HEK293 (cell line): ENCODE measurements at regions not wholly inside any gene's neighbourhood (a gene's known extent, or its start where the extent isn't known, plus 50 kb on each side); places are given as distances from the start of the nearest gene placed in this dataset.

ENCODE experiments used
- CTCF ChIA-PET: fragments of 350-600 bp; formaldehyde crosslinking; extraction: SDS; loops from one replicate; lab custom pipeline; 2021; ENCODE audit warnings: antibody characterized with exemption; lab: Yijun Ruan, JAX
- POLR2A ChIA-PET: fragments of 300-600 bp; formaldehyde crosslinking; extraction: SDS; loops from one replicate; lab custom pipeline; 2020; ENCODE audit warnings: antibody characterized with exemption, inconsistent platforms; lab: Yijun Ruan, JAX
- H3K27ac ChIP-seq: fragments of 200-500 bp; sonication (Bioruptor generic); 2 replicates; pipeline ENCODE4 v1.5.1; 2014; ENCODE audit warnings: low read depth, low read length, control low read depth, inconsistent platforms; ENCODE audit errors: extremely low read depth
- H3K36me3 ChIP-seq, 2 experiments: fragments of 200-500 bp in 1 of 2; sonication (Bioruptor generic) in 1 of 2; 1 replicate in 1 of 2; 2 replicates in 1 of 2; pipeline ENCODE4 v1.5.1; 2014 to 2017; ENCODE audit warnings: inconsistent platforms in 2 of 2, low read length in 2 of 2; ENCODE audit not compliant: control insufficient read depth in 2 of 2, insufficient read depth in 1 of 2
- H3K4me1 ChIP-seq: fragments of 200-500 bp; sonication (Bioruptor generic); 2 replicates; pipeline ENCODE4 v1.5.1; 2014; ENCODE audit warnings: mild to moderate bottlenecking, low read length, inconsistent platforms; ENCODE audit not compliant: control insufficient read depth, insufficient read depth
- H3K4me3 ChIP-seq: 2 replicates; pipeline ENCODE4 v1.5.1; 2011; ENCODE audit warnings: low read depth, mild to moderate bottlenecking, control low read depth, low read length, moderate library complexity
- H3K9me3 ChIP-seq: fragments of 200-500 bp; sonication (Bioruptor generic); 2 replicates; pipeline ENCODE4 v1.5.1; 2014; ENCODE audit warnings: low read depth, low read length, inconsistent platforms; ENCODE audit not compliant: control insufficient read depth, insufficient read depth
- GLI2 ChIP-seq: fragments of 450-650 bp; formaldehyde crosslinking; IDR thresholded peaks from 2 replicates; pipeline ENCODE4; 2017; ENCODE audit warnings: missing biosample characterization, missing genetic modification characterization, low read depth, borderline replicate concordance
- HOXC10 ChIP-seq: sonication (generic); formaldehyde crosslinking; IDR thresholded peaks from 2 replicates; pipeline ENCODE4 v1.8.1; 2023; ENCODE audit warnings: mild to moderate bottlenecking, missing genetic modification reagents
- HOXD13 ChIP-seq: sonication (generic); formaldehyde crosslinking; IDR thresholded peaks from 2 replicates; pipeline ENCODE4 v1.8.0; 2022; ENCODE audit warnings: missing genetic modification reagents, borderline replicate concordance
- SP3 ChIP-seq: fragments of 450-650 bp; formaldehyde crosslinking; IDR thresholded peaks from 2 replicates; pipeline ENCODE4 v1.5.1; 2016; ENCODE audit warnings: missing biosample characterization, missing genetic modification characterization
- ZFP3 ChIP-seq: fragments of 450-650 bp; formaldehyde crosslinking; IDR thresholded peaks from 2 replicates; pipeline ENCODE4 v1.5.1; 2016; ENCODE audit warnings: low read depth, missing biosample characterization, missing genetic modification characterization
- ZFP37 ChIP-seq: fragments of 450-650 bp; formaldehyde crosslinking; IDR thresholded peaks from 2 replicates; pipeline ENCODE4 v1.5.1; 2016; ENCODE audit warnings: missing biosample characterization, missing genetic modification characterization
- ZFP69B ChIP-seq: fragments of 450-650 bp; formaldehyde crosslinking; IDR thresholded peaks from 2 replicates; pipeline ENCODE4 v1.5.1; 2016; ENCODE audit warnings: missing biosample characterization, missing genetic modification characterization
- ZNF10 ChIP-seq: fragments of 450-650 bp; formaldehyde crosslinking; IDR thresholded peaks from 2 replicates; pipeline ENCODE4 v1.5.1; 2017; ENCODE audit warnings: missing biosample characterization, missing genetic modification characterization
- ZNF184 ChIP-seq: fragments of 450-650 bp; IDR thresholded peaks from 2 replicates; pipeline ENCODE4 v1.5.1; 2018; ENCODE audit warnings: missing biosample characterization, mild to moderate bottlenecking, missing genetic modification characterization
- ZNF37A ChIP-seq: fragments of 450-650 bp; IDR thresholded peaks from 2 replicates; pipeline ENCODE4 v1.5.1; 2018; ENCODE audit warnings: missing biosample characterization, missing genetic modification characterization
- ZNF391 ChIP-seq: fragments of 450-650 bp; formaldehyde crosslinking; IDR thresholded peaks from 2 replicates; pipeline ENCODE4 v1.5.1; 2016; ENCODE audit warnings: low read depth, missing biosample characterization, missing genetic modification characterization, borderline replicate concordance
- ZNF48 ChIP-seq: fragments of 450-650 bp; formaldehyde crosslinking; IDR thresholded peaks from 2 replicates; pipeline ENCODE4 v1.5.1; 2016; ENCODE audit warnings: missing biosample characterization, missing genetic modification characterization
- ZNF571 ChIP-seq: fragments of 450-650 bp; formaldehyde crosslinking; IDR thresholded peaks from 2 replicates; pipeline ENCODE4 v1.5.0; 2017; ENCODE audit warnings: missing biosample characterization, missing genetic modification characterization
- ZNF626 ChIP-seq: fragments of 450-650 bp; sonication (Bioruptor Pico); formaldehyde crosslinking; IDR thresholded peaks from 2 replicates; pipeline ENCODE4 v1.5.1; 2018; ENCODE audit warnings: missing biosample characterization, missing genetic modification characterization, inconsistent platforms
- ZNF792 ChIP-seq: fragments of 450-650 bp; formaldehyde crosslinking; IDR thresholded peaks from 2 replicates; pipeline ENCODE4 v1.5.1; 2016; ENCODE audit warnings: missing biosample characterization, missing genetic modification characterization
- ZNF843 ChIP-seq: fragments of 450-650 bp; formaldehyde crosslinking; IDR thresholded peaks from 2 replicates; pipeline ENCODE4 v1.5.1; 2016; ENCODE audit warnings: missing biosample characterization, missing genetic modification characterization
- TF ChIP-seq, protein P1 (sequence below): fragments of 450-650 bp; formaldehyde crosslinking; IDR thresholded peaks from 2 replicates; pipeline ENCODE4 v1.5.1; 2016; ENCODE audit warnings: missing biosample characterization, missing genetic modification characterization
- TF ChIP-seq, protein P2 (sequence below): fragments of 450-650 bp; formaldehyde crosslinking; IDR thresholded peaks from 2 replicates; pipeline ENCODE4 v1.5.1; 2016; ENCODE audit warnings: missing biosample characterization, missing genetic modification characterization
- TF ChIP-seq, protein P3 (sequence below): fragments of 450-650 bp; formaldehyde crosslinking; IDR thresholded peaks from 2 replicates; pipeline ENCODE4 v1.5.1; 2016; ENCODE audit warnings: missing biosample characterization, missing genetic modification characterization
- TF ChIP-seq, protein P4 (sequence below): fragments of 450-650 bp; formaldehyde crosslinking; IDR thresholded peaks from 2 replicates; pipeline ENCODE4 v1.5.1; 2016; ENCODE audit warnings: missing biosample characterization, missing genetic modification characterization, low read depth

DNA sequence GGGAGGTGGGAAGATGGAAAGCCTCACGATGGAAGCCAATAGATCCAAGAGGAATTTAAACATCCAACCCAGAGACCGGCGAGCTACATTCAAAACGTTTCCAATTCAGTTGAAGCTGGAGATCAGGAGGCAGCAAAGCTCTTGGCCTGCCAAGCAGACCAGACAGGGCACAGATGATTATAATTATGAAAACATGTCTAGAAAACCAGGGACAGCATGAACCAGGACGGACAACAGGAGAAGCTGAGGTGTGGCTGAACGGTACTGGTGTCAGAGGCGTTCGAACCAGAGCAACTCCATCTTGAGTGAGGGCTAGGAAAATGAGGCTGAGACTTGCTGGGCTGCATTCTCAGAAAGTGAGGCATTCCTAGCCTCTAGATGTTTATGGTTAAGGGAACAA is 102.2 kb upstream of the CCDC150 start:
- CTCF ChIA-PET, result no interaction called here
- Histone ChIP-seq H3K4me3 (no peak overlapping the region), H3K27ac (no peak overlapping the region)
- no peak for TF ChIP-seq ZFP3 (tag by site-specific recombination)
- TF ChIP-seq, protein P1, sequence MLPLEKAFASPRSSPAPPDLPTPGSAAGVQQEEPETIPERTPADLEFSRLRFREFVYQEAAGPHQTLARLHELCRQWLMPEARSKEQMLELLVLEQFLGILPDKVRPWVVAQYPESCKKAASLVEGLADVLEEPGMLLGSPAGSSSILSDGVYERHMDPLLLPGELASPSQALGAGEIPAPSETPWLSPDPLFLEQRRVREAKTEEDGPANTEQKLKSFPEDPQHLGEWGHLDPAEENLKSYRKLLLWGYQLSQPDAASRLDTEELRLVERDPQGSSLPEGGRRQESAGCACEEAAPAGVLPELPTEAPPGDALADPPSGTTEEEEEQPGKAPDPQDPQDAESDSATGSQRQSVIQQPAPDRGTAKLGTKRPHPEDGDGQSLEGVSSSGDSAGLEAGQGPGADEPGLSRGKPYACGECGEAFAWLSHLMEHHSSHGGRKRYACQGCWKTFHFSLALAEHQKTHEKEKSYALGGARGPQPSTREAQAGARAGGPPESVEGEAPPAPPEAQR (tag by site-specific recombination), result no peak
- TF ChIP-seq ZNF184 (tag by site-specific recombination), result no peak
- no peak for TF ChIP-seq ZFP37 (tag by site-specific recombination)
- no peak for TF ChIP-seq ZNF10 (tag by site-specific recombination)
- TF ChIP-seq ZFP69B (tag by site-specific recombination), result no peak
- TF ChIP-seq ZNF48 (tag by site-specific recombination), result no peak
- TF ChIP-seq, protein P2, sequence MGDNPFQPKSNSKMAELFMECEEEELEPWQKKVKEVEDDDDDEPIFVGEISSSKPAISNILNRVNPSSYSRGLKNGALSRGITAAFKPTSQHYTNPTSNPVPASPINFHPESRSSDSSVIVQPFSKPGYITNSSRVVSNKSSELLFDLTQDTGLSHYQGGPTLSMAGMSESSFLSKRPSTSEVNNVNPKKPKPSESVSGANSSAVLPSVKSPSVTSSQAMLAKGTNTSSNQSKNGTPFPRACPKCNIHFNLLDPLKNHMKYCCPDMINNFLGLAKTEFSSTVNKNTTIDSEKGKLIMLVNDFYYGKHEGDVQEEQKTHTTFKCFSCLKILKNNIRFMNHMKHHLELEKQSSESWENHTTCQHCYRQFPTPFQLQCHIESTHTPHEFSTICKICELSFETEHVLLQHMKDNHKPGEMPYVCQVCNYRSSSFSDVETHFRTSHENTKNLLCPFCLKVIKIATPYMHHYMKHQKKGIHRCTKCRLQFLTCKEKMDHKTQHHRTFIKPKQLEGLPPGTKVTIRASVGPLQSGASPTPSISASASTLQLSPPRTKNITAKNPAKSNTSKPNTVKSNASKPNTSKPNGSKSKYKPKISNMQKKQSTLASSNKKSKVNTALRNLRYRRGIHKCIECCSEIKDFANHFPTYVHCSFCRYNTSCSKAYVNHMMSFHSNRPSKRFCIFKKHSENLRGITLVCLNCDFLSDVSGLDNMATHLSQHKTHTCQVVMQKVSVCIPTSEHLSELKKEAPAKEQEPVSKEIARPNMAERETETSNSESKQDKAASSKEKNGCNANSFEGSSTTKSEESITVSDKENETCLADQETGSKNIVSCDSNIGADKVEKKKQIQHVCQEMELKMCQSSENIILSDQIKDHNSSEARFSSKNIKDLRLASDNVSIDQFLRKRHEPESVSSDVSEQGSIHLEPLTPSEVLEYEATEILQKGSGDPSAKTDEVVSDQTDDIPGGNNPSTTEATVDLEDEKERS (tag by site-specific recombination), result no peak
- TF ChIP-seq, protein P3, sequence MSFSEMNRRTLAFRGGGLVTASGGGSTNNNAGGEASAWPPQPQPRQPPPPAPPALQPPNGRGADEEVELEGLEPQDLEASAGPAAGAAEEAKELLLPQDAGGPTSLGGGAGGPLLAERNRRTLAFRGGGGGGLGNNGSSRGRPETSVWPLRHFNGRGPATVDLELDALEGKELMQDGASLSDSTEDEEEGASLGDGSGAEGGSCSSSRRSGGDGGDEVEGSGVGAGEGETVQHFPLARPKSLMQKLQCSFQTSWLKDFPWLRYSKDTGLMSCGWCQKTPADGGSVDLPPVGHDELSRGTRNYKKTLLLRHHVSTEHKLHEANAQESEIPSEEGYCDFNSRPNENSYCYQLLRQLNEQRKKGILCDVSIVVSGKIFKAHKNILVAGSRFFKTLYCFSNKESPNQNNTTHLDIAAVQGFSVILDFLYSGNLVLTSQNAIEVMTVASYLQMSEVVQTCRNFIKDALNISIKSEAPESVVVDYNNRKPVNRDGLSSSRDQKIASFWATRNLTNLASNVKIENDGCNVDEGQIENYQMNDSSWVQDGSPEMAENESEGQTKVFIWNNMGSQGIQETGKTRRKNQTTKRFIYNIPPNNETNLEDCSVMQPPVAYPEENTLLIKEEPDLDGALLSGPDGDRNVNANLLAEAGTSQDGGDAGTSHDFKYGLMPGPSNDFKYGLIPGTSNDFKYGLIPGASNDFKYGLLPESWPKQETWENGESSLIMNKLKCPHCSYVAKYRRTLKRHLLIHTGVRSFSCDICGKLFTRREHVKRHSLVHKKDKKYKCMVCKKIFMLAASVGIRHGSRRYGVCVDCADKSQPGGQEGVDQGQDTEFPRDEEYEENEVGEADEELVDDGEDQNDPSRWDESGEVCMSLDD (tag by site-specific recombination), result no peak
- TF ChIP-seq ZNF571 (tag by site-specific recombination), result no peak
- TF ChIP-seq HOXC10, result no peak
- no peak for TF ChIP-seq ZNF792 (tag by site-specific recombination)
- TF ChIP-seq ZNF843, result no peak
- TF ChIP-seq HOXD13 (CRISPR knock-in tag), result no peak
- TF ChIP-seq, protein P4, sequence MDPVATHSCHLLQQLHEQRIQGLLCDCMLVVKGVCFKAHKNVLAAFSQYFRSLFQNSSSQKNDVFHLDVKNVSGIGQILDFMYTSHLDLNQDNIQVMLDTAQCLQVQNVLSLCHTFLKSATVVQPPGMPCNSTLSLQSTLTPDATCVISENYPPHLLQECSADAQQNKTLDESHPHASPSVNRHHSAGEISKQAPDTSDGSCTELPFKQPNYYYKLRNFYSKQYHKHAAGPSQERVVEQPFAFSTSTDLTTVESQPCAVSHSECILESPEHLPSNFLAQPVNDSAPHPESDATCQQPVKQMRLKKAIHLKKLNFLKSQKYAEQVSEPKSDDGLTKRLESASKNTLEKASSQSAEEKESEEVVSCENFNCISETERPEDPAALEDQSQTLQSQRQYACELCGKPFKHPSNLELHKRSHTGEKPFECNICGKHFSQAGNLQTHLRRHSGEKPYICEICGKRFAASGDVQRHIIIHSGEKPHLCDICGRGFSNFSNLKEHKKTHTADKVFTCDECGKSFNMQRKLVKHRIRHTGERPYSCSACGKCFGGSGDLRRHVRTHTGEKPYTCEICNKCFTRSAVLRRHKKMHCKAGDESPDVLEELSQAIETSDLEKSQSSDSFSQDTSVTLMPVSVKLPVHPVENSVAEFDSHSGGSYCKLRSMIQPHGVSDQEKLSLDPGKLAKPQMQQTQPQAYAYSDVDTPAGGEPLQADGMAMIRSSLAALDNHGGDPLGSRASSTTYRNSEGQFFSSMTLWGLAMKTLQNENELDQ (tag by site-specific recombination), result no peak
- no peak for TF ChIP-seq ZNF37A (tag by site-specific recombination)
- no peak for TF ChIP-seq ZNF391 (tag by site-specific recombination)
- TF ChIP-seq SP3 (tag by site-specific recombination), result no peak
- TF ChIP-seq ZNF626 (tag by site-specific recombination), result no peak
- TF ChIP-seq GLI2 (tag by site-specific recombination), result no peak
- TF ChIP-seq, all 188 proteins: peak for 0
- no peaks in the 10 kb centered on the region for H3K36me3 ChIP-seq
- no peaks in the 10 kb centered on the region for H3K9me3 ChIP-seq
- POLR2A ChIA-PET, result no interaction called here
- no peaks in the 10 kb centered on the region for H3K4me1 ChIP-seq
